ENCODE measurements at regions not wholly inside any gene's neighbourhood (a gene's known extent, or its start where the extent isn't known, plus 50 kb on each side); places are given as distances from the start of the nearest gene placed in this dataset.

DNA sequence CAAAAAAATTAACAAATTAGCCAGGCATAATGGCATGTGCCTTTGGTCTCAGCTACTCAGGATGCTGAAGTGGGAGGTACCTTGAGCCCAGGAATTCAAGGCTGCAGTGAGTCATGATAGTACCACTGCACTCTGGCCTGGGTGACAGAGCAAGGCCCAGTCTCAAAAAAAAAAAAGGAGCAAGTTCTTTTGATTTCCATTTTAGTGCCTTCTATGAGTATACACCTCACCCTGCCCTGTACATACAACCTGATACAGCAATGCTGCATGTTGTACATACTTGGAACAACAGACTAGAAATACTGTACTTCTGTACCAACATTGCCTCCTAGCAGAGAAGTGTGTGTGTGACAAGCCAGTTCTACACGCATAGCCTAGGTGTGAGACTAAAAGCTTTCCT, 97.3 kb upstream of the CARMIL1 start:
- H3K27me3 Mint-ChIP-seq, result peaks cover 27% of the 10 kb centered on the region
- ATAC-seq (ENCODE audit: low read depth in 2 of 2) (peak; percentile 44 to 47), DNase-seq (peak in 1 of 3 donors; percentile 27)
- Histone ChIP-seq H3K27me3 (ENCODE audit: control insufficient read depth, insufficient read depth, low read length) (no peaks in the 10 kb centered on the region), H3K27ac (ENCODE audit: insufficient read depth, low read length, poor library complexity, severe bottlenecking) (no peak overlapping the region), H3K36me3 (ENCODE audit: control insufficient read depth, insufficient read depth, low read length) (no peaks in the 10 kb centered on the region), H3K4me1 (ENCODE audit: control insufficient read depth, insufficient read depth, low read length, poor library complexity, severe bottlenecking) (no peaks in the 10 kb centered on the region), H3K4me3 (ENCODE audit: low read depth, low read length) (no peak overlapping the region), H3K9me3 (ENCODE audit: control insufficient read depth in 2 of 2, low read length in 2 of 2) (no peaks in the 10 kb centered on the region)
- H3K36me3 Mint-ChIP-seq, result peaks cover 3% of the 10 kb centered on the region
- peaks cover 0 to 1% (median 0%) of the 10 kb centered on the region in 7 donors for H3K9me3 Mint-ChIP-seq
- H3K27ac Mint-ChIP-seq, result no peak overlapping the region
- H3K4me3 Mint-ChIP-seq, result no peak overlapping the region
- H3K4me1 Mint-ChIP-seq, result peaks cover 0 to 7% (median 3%) of the 10 kb centered on the region in 4 donors

DNA sequence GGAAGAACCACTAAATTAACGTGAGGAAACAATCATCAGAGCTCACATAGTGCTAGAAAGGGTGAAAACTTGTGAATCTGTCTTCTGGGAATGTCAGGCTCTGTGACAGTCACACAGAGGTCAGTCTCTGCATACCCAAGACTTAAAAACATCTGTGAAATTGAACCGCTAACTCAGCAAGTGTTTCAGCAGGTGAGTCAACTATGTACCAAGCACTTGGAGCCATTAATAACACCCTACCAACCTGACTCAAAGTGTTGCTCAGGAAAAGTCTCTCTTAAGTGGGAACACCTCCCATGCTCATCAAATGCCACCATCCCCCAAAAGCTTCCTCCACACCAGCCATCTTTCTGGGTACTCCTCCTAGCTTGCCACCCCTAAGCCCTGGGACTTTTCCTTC, 92.3 kb upstream of the CARMIL1 start:
- Histone ChIP-seq H3K27ac (ENCODE audit: insufficient read depth, low read length, poor library complexity, severe bottlenecking) (no peak overlapping the region), H3K4me3 (ENCODE audit: low read depth, low read length) (no peak overlapping the region), H3K36me3 (ENCODE audit: control insufficient read depth, insufficient read depth, low read length) (no peaks in the 10 kb centered on the region), H3K27me3 (ENCODE audit: control insufficient read depth, insufficient read depth, low read length) (peaks cover 17% of the 10 kb centered on the region), H3K4me1 (ENCODE audit: control insufficient read depth, insufficient read depth, low read length, poor library complexity, severe bottlenecking) (no peaks in the 10 kb centered on the region), H3K9me3 (ENCODE audit: control insufficient read depth in 2 of 2, low read length in 2 of 2) (no peaks in the 10 kb centered on the region)
- H3K9me3 Mint-ChIP-seq, result peaks cover 0 to 5% (median 0%) of the 10 kb centered on the region in 7 donors
- H3K27ac Mint-ChIP-seq, result no peak overlapping the region
- peaks cover 3% of the 10 kb centered on the region for H3K36me3 Mint-ChIP-seq
- DNase-seq, result no peak
- H3K4me1 Mint-ChIP-seq, result peaks cover 0 to 7% (median 3%) of the 10 kb centered on the region in 4 donors
- ATAC-seq (ENCODE audit: low read depth in 2 of 2), result no peak
- H3K4me3 Mint-ChIP-seq, result no peak overlapping the region
- peaks cover 51% of the 10 kb centered on the region for H3K27me3 Mint-ChIP-seq

DNA sequence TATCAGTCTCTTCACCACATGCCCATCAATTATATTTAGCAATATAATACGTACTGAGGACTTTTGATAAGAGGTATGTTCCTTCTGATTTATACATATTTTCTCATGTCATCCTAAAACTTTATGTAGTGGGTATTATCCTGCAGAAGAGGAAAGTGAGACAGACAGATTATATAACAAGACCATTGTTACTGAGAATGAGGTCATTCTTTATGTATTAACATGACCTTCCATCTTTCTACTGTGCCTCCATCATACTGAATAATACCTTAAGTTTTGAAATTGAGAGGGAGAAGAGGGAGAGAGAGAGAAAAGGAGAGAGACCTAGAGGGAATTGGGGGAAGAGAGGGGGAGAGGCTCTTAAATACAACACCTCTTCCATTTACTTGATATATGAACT, 90.9 kb upstream of the CARMIL1 start:
- H3K4me1 Mint-ChIP-seq, result no peaks in the 10 kb centered on the region
- H3K4me3 ChIP-seq (ENCODE audit: low read depth, low read length), result no peak overlapping the region
- no peak overlapping the region for H3K4me3 Mint-ChIP-seq
- no peak overlapping the region for H3K27ac ChIP-seq (ENCODE audit: insufficient read depth, low read length, poor library complexity, severe bottlenecking)
- no peak for ATAC-seq (ENCODE audit: low read depth in 2 of 2)
- DNase-seq, result no peak
- no peaks in the 10 kb centered on the region for H3K4me1 ChIP-seq (ENCODE audit: control insufficient read depth, insufficient read depth, low read length, poor library complexity, severe bottlenecking)
- no peak overlapping the region for H3K27ac Mint-ChIP-seq
- H3K27me3 Mint-ChIP-seq, result peaks cover 61% of the 10 kb centered on the region
- peaks cover 21% of the 10 kb centered on the region for H3K27me3 ChIP-seq (ENCODE audit: control insufficient read depth, insufficient read depth, low read length)
- H3K36me3 ChIP-seq (ENCODE audit: control insufficient read depth, insufficient read depth, low read length), result no peaks in the 10 kb centered on the region
- peaks cover 0 to 5% (median 0%) of the 10 kb centered on the region in 7 donors for H3K9me3 Mint-ChIP-seq
- peaks cover 3% of the 10 kb centered on the region for H3K36me3 Mint-ChIP-seq
- no peaks in the 10 kb centered on the region for H3K9me3 ChIP-seq (ENCODE audit: control insufficient read depth in 2 of 2, low read length in 2 of 2)

DNA sequence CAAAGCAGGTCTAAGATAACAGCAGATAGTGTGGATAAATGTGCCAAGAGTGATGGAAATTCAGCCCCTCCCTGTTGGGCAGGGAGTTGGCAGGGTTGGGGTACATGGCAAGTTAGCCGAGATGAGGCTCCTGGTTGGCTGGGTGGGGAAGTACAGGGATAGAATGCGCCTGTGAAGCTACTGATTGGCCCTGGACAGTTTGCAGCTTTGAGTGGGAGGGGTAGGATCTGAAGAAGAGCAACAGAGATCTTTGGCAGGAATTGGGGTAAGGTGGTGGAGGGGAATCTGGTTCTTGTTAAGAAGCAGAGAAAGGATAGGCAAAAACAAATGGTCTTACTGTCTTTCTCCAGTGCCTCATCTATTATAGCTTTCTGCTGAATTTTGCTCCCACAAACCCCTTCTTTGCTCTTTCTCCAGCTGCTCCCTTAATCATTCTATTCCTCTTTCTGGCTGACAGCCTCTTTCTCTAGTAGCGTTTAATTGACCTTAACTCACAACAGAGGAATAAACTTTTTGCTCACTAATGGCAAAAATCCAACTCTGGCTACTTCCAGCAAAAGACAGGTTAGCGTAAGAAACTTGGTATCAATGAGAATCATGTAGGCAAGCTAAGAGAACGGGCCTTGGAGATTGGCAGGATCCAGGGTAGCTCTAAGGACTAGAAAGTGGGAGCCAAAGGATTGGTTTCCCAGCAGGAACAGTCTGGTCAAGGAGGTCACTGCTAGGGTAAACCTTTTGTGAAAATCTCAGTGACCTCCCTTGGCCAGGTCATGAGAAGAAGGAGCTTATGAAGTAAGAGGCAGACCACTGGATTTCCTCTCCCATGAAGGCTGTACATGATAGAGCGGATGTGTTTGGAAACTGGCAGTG, 86.3 kb upstream of the CARMIL1 start:
- Mint-ChIP-seq H3K27ac (peak overlapping the region in 1 of 3 donors; percentile 27), H3K27me3 (peaks cover 53% of the 10 kb centered on the region), H3K36me3 (no peaks in the 10 kb centered on the region), H3K9me3 (peaks cover 0 to 5% (median 0%) of the 10 kb centered on the region in 7 donors), H3K4me3 (no peak overlapping the region), H3K4me1 (no peaks in the 10 kb centered on the region)
- H3K36me3 ChIP-seq (ENCODE audit: control insufficient read depth, insufficient read depth, low read length), result no peaks in the 10 kb centered on the region
- H3K27ac ChIP-seq (ENCODE audit: insufficient read depth, low read length, poor library complexity, severe bottlenecking), result no peak overlapping the region
- H3K4me3 ChIP-seq (ENCODE audit: low read depth, low read length), result no peak overlapping the region
- peaks cover 21% of the 10 kb centered on the region for H3K27me3 ChIP-seq (ENCODE audit: control insufficient read depth, insufficient read depth, low read length)
- H3K4me1 ChIP-seq (ENCODE audit: control insufficient read depth, insufficient read depth, low read length, poor library complexity, severe bottlenecking), result no peaks in the 10 kb centered on the region
- ATAC-seq (ENCODE audit: low read depth in 2 of 2) (no peak), DNase-seq (no peak)
- H3K9me3 ChIP-seq (ENCODE audit: control insufficient read depth in 2 of 2, low read length in 2 of 2), result no peaks in the 10 kb centered on the region

DNA sequence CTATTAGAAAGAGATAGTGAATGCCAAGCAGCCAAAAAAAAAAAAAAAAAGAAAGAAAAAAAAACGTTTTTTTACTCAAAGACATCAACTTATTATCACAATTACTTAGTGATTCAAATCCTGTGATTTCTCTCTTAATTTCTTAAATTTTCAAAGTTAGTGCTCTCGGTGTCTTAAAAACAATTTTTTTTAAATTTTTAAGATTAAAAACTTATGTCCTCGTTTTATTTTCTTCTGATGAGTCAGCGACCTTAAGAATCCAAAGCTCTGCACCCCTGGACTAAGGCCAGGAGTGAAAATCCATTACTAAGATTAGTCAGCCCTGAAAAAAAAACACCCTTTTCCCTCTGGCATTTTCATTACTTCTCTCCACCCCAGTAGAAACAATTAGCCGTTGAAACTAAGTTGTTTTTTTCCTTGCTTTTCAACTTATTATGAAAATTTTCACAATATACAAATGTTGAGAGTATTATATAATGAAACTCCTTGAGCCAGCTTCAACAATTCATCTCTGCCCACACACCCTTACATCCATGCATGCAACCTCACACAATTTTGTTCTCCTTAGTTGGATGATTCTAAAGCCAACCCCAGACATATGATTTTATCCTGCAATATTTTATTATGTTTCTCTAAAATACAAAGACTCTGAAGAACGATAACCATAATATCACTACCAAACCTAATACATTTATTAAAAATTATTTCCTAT, 85.6 kb upstream of the CARMIL1 start:
- no peak overlapping the region for H3K27ac Mint-ChIP-seq
- H3K36me3 Mint-ChIP-seq, result no peaks in the 10 kb centered on the region
- H3K4me1 ChIP-seq (ENCODE audit: control insufficient read depth, insufficient read depth, low read length, poor library complexity, severe bottlenecking), result no peaks in the 10 kb centered on the region
- H3K4me1 Mint-ChIP-seq, result no peaks in the 10 kb centered on the region
- H3K4me3 Mint-ChIP-seq, result no peak overlapping the region
- H3K4me3 ChIP-seq (ENCODE audit: low read depth, low read length), result no peak overlapping the region
- ATAC-seq (ENCODE audit: low read depth in 2 of 2), result no peak
- H3K9me3 Mint-ChIP-seq, result peaks cover 0 to 2% (median 0%) of the 10 kb centered on the region in 7 donors
- DNase-seq, result no peak
- H3K27ac ChIP-seq (ENCODE audit: insufficient read depth, low read length, poor library complexity, severe bottlenecking), result no peak overlapping the region
- H3K9me3 ChIP-seq (ENCODE audit: control insufficient read depth in 2 of 2, low read length in 2 of 2), result no peaks in the 10 kb centered on the region
- H3K27me3 Mint-ChIP-seq, result peaks cover 49% of the 10 kb centered on the region
- H3K27me3 ChIP-seq (ENCODE audit: control insufficient read depth, insufficient read depth, low read length), result peaks cover 18% of the 10 kb centered on the region
- H3K36me3 ChIP-seq (ENCODE audit: control insufficient read depth, insufficient read depth, low read length), result no peaks in the 10 kb centered on the region

DNA sequence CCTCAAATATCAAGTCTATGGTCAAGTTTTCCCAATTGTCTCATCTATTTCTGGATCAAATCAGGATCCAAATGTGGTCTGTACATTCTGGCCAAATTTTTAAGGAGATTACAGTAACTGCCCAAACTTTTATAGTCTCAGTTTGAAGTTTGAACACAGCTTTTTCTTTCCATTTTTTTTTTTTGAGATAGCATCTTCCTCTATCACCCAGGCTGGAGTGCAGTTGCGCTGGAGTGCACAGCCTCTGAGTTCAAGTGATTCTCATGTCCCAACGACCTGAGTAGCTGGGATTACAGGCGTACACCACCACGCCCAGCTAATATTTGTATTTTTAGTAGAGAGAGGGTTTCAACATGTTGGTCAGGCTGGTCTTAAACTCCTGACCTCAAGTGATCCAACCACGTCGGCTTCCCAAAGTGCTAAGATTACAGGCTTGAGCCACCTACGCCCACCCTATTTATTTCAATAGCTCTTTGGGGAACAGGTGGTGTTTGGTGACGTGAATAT, 84.9 kb upstream of the CARMIL1 start:
- Mint-ChIP-seq H3K4me1 (no peaks in the 10 kb centered on the region), H3K4me3 (no peak overlapping the region)

DNA sequence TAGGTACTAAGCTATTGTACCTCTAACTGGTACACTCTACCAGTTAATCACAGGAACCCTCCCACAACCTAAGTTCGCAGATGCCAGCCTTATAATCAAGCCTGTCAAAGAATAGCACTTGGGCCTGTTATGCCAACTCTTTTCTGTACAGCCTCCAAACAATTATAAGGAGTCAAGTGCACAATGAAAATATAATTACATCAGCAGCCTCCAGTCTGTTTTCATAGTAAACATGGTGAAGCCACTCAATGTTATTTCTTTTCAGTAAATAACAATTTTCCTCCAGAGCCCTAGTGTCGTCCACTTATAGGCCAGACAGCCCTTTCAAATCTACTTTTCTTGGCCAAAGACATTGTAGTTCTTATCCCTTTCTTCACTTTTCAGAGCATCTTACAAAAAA, 82.7 kb upstream of the CARMIL1 start:
- Histone ChIP-seq H3K4me3 (ENCODE audit: low read depth, low read length) (no peak overlapping the region), H3K36me3 (ENCODE audit: control insufficient read depth, insufficient read depth, low read length) (no peaks in the 10 kb centered on the region), H3K27me3 (ENCODE audit: control insufficient read depth, insufficient read depth, low read length) (peaks cover 4% of the 10 kb centered on the region), H3K9me3 (ENCODE audit: control insufficient read depth in 2 of 2, low read length in 2 of 2) (no peaks in the 10 kb centered on the region), H3K27ac (ENCODE audit: insufficient read depth, low read length, poor library complexity, severe bottlenecking) (no peak overlapping the region), H3K4me1 (ENCODE audit: control insufficient read depth, insufficient read depth, low read length, poor library complexity, severe bottlenecking) (no peaks in the 10 kb centered on the region)
- ATAC-seq (ENCODE audit: low read depth in 2 of 2), result no peak
- Mint-ChIP-seq H3K9me3 (peaks cover 0 to 2% (median 0%) of the 10 kb centered on the region in 7 donors), H3K4me1 (no peaks in the 10 kb centered on the region), H3K4me3 (peak overlapping the region in 1 of 4 donors; percentile 27), H3K27me3 (peaks cover 36% of the 10 kb centered on the region), H3K27ac (no peak overlapping the region), H3K36me3 (no peaks in the 10 kb centered on the region)
- no peak for DNase-seq

More for the DNA sequence above, 84.9 kb upstream of the CARMIL1 start:
- peaks cover 15% of the 10 kb centered on the region for H3K27me3 ChIP-seq (ENCODE audit: control insufficient read depth, insufficient read depth, low read length)
- Mint-ChIP-seq H3K27ac (no peak overlapping the region), H3K9me3 (peaks cover 0 to 2% (median 0%) of the 10 kb centered on the region in 7 donors), H3K36me3 (no peaks in the 10 kb centered on the region), H3K27me3 (peaks cover 43% of the 10 kb centered on the region)
- H3K27ac ChIP-seq (ENCODE audit: insufficient read depth, low read length, poor library complexity, severe bottlenecking), result no peak overlapping the region
- no peaks in the 10 kb centered on the region for H3K36me3 ChIP-seq (ENCODE audit: control insufficient read depth, insufficient read depth, low read length)
- no peaks in the 10 kb centered on the region for H3K4me1 ChIP-seq (ENCODE audit: control insufficient read depth, insufficient read depth, low read length, poor library complexity, severe bottlenecking)
- DNase-seq (no peak), ATAC-seq (ENCODE audit: low read depth in 2 of 2) (no peak)
- no peak overlapping the region for H3K4me3 ChIP-seq (ENCODE audit: low read depth, low read length)
- H3K9me3 ChIP-seq (ENCODE audit: control insufficient read depth in 2 of 2, low read length in 2 of 2), result no peaks in the 10 kb centered on the region
